ENCODE measurements at regions not wholly inside any gene's neighbourhood (a gene's known extent, or its start where the extent isn't known, plus 50 kb on each side); places are given as distances from the start of the nearest gene placed in this dataset.

DNA sequence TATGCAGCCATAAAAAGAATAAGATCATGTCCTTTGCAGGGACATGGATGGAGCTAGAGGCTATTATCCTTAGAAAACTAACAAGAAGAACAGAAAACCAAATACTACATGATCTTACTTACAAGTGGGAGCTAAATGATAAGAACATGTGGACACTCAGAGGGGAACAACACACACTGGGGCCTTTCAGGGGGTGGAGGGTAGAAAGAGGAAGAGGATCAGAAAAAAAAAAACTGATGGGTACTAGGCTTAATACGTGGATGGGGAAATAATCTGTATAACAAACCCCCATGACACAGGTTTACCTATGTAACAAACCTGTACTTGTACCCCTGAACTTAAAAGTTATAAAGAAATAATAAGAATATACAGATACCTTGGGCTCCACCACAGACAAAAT is 514.2 kb downstream of the ARL4A start:
- intact Hi-C loops (cut with micrococcal nuclease; ENCODE audit: unreplicated experiment), result no loop called here
- no TSS peak for BruUV-seq (replicated peaks)
- H3K27me3 ChIP-seq (ENCODE audit: insufficient read depth, low read depth), result no peaks in the 10 kb centered on the region
- DNase-seq, result no peak
- no peak overlapping the region for H3K4me3 ChIP-seq
- H3F3A ChIP-seq (ENCODE audit: insufficient read depth, low read depth), result no peaks in the 10 kb centered on the region
- ChIA-PET POLR2A (ENCODE audit: unreplicated experiment) (no interaction called here), CTCF (no interaction called here)
- no peaks in the 10 kb centered on the region for H4K20me1 ChIP-seq (ENCODE audit: insufficient read depth)
- H2AFZ ChIP-seq, result no peak overlapping the region
- no peaks in the 10 kb centered on the region for H3K9me3 ChIP-seq (ENCODE audit: insufficient read depth, low read depth)
- no peaks in the 10 kb centered on the region for H3K36me3 ChIP-seq (ENCODE audit: low read depth)
- H3K79me2 ChIP-seq (ENCODE audit: low read depth), result no peaks in the 10 kb centered on the region
- H3K4me1 ChIP-seq (replicated peaks; ENCODE audit: insufficient read depth), result no peaks in the 10 kb centered on the region
- no peak overlapping the region for H3K4me2 ChIP-seq
- TF ChIP-seq EZH2 (IDR thresholded peaks at IDR 0.05; ENCODE audit: low read depth), result no peak
- no peak for TF ChIP-seq CTCF (conservative IDR thresholded peaks at IDR 0.05)
- no peaks in the 10 kb centered on the region for H3K9me2 ChIP-seq (ENCODE audit: insufficient read depth)
- H3K27ac ChIP-seq, result no peak overlapping the region

DNA sequence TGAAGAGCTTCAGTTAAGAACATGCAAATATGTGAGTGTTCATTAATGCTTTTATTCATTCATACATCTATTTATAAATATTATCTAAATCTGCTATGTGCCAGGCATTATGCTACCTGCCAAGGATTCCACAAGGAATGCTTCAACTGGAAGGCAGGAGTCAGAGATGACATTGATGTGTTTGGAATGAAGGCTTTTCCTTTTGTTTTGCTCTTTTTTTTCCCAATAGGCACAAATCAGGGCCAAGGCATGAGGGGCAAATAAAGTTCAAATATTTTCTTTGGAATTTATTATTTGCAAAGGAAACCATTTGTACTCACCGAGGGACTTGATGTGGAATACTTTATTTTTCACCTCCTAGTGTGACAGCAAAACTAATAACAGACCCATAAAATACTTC is 530.3 kb downstream of the ARL4A start:
- CTCF ChIA-PET, result no interaction called here
- H3K9me2 ChIP-seq (ENCODE audit: insufficient read depth), result no peaks in the 10 kb centered on the region
- H3K4me3 ChIP-seq, result no peak overlapping the region
- no peaks in the 10 kb centered on the region for H3F3A ChIP-seq (ENCODE audit: insufficient read depth, low read depth)
- no peaks in the 10 kb centered on the region for H3K4me1 ChIP-seq (replicated peaks; ENCODE audit: insufficient read depth)
- H3K79me2 ChIP-seq (ENCODE audit: low read depth), result no peaks in the 10 kb centered on the region
- H3K27me3 ChIP-seq (ENCODE audit: insufficient read depth, low read depth), result no peaks in the 10 kb centered on the region
- no peak for TF ChIP-seq EZH2 (IDR thresholded peaks at IDR 0.05; ENCODE audit: low read depth)
- no peak for TF ChIP-seq CTCF (conservative IDR thresholded peaks at IDR 0.05)
- H3K9me3 ChIP-seq (ENCODE audit: insufficient read depth, low read depth), result no peaks in the 10 kb centered on the region
- H2AFZ ChIP-seq, result no peak overlapping the region
- H4K20me1 ChIP-seq (ENCODE audit: insufficient read depth), result no peaks in the 10 kb centered on the region
- BruUV-seq (replicated peaks), result no TSS peak
- POLR2A ChIA-PET (ENCODE audit: unreplicated experiment), result no interaction called here
- no peak for DNase-seq
- H3K27ac ChIP-seq, result no peak overlapping the region
- H3K36me3 ChIP-seq (ENCODE audit: low read depth), result no peaks in the 10 kb centered on the region
- intact Hi-C loops (cut with micrococcal nuclease; ENCODE audit: unreplicated experiment), result no loop called here
- no peak overlapping the region for H3K4me2 ChIP-seq

DNA sequence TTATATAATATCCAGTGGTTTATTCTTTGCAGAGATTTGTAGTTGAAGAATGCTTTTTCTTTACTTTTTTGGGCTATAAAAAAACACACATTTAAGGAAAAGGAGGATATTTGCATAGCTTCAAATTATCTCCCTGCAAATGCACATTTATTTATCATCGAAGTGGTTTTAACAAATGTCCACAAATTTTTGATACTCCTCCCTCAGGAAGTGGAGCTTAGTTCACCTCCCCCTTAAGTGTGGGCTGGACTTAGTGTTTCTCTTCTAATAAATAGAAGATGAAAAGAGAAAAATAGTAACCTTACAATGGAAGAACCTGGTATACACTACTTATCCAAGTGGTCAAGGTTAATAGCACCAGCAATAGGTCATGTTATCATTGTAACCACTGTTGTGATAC is 537.6 kb downstream of the ARL4A start:
- Histone ChIP-seq H3K9me3 (ENCODE audit: insufficient read depth, low read depth) (no peaks in the 10 kb centered on the region), H3K4me3 (no peak overlapping the region), H3K36me3 (ENCODE audit: low read depth) (no peaks in the 10 kb centered on the region), H3K4me2 (no peak overlapping the region), H3F3A (ENCODE audit: insufficient read depth, low read depth) (no peaks in the 10 kb centered on the region), H3K79me2 (ENCODE audit: low read depth) (no peaks in the 10 kb centered on the region), H3K4me1 (replicated peaks; ENCODE audit: insufficient read depth) (no peaks in the 10 kb centered on the region), H2AFZ (no peak overlapping the region; the same call in 1 of the 2 replicates), H3K27ac (no peak overlapping the region), H3K27me3 (ENCODE audit: insufficient read depth, low read depth) (no peaks in the 10 kb centered on the region), H3K9me2 (ENCODE audit: insufficient read depth) (no peaks in the 10 kb centered on the region), H4K20me1 (ENCODE audit: insufficient read depth) (no peaks in the 10 kb centered on the region)
- ChIA-PET CTCF (no interaction called here), POLR2A (ENCODE audit: unreplicated experiment) (no interaction called here)
- BruUV-seq (replicated peaks), result no TSS peak
- DNase-seq, result no peak
- no peak for TF ChIP-seq CTCF (conservative IDR thresholded peaks at IDR 0.05)
- TF ChIP-seq EZH2 (IDR thresholded peaks at IDR 0.05; ENCODE audit: low read depth), result no peak
- intact Hi-C loops (cut with micrococcal nuclease; ENCODE audit: unreplicated experiment), result no loop called here

Data from PC-9 (cell line).